ENCODE measurements at regions not wholly inside any gene's neighbourhood (a gene's known extent, or its start where the extent isn't known, plus 50 kb on each side); places are given as distances from the start of the nearest gene placed in this dataset.

- Histone ChIP-seq H3K27ac (no peak overlapping the region), H3K4me1 (no peaks in the 10 kb centered on the region), H3K36me3 (no peaks in the 10 kb centered on the region), H3K4me3 (no peak overlapping the region), H3K9me3 (no peaks in the 10 kb centered on the region), H3K27me3 (no peaks in the 10 kb centered on the region)
- no peak for TF ChIP-seq CTCF (IDR thresholded peaks at IDR 0.05)
- no peak for DNase-seq (ENCODE audit: low spot score in 2 of 2)
- intact Hi-C loops (cut with DNase I) = no loop called here
Measured at GRCh38 chr2:181149056-181149455, 168.7 kb downstream of the UBE2E3 start.

GRCh38 chr2:181152226-181152625, 171.8 kb downstream of the UBE2E3 start:
- Histone ChIP-seq H3K27me3 (no peaks in the 10 kb centered on the region), H3K9me3 (no peaks in the 10 kb centered on the region), H3K4me3 (no peak overlapping the region), H3K4me1 (no peaks in the 10 kb centered on the region), H3K27ac (no peak overlapping the region), H3K36me3 (no peaks in the 10 kb centered on the region)
- TF ChIP-seq CTCF (IDR thresholded peaks at IDR 0.05) = no peak
- DNase-seq (ENCODE audit: low spot score in 2 of 2) = no peak
- intact Hi-C loops (cut with DNase I) = no loop called here

GRCh38 chr2:181152701-181153100, 172.3 kb downstream of the UBE2E3 start:
- no peak overlapping the region for H3K4me3 ChIP-seq
- intact Hi-C loops (cut with DNase I) = no loop called here
- TF ChIP-seq CTCF (IDR thresholded peaks at IDR 0.05) = no peak
- H3K27ac ChIP-seq = no peak overlapping the region
- no peaks in the 10 kb centered on the region for H3K36me3 ChIP-seq
- no peaks in the 10 kb centered on the region for H3K4me1 ChIP-seq
- DNase-seq (ENCODE audit: low spot score in 2 of 2) = no peak
- no peaks in the 10 kb centered on the region for H3K27me3 ChIP-seq
- no peaks in the 10 kb centered on the region for H3K9me3 ChIP-seq

- DNase-seq (ENCODE audit: low spot score in 2 of 2) = no peak
- no peaks in the 10 kb centered on the region for H3K36me3 ChIP-seq
- intact Hi-C loops (cut with DNase I) = no loop called here
- no peaks in the 10 kb centered on the region for H3K9me3 ChIP-seq
- no peaks in the 10 kb centered on the region for H3K4me1 ChIP-seq
- no peak overlapping the region for H3K4me3 ChIP-seq
- H3K27ac ChIP-seq = no peak overlapping the region
- TF ChIP-seq CTCF (IDR thresholded peaks at IDR 0.05) = no peak
- H3K27me3 ChIP-seq = no peaks in the 10 kb centered on the region
Measured at GRCh38 chr2:181153886-181154285, 173.5 kb downstream of the UBE2E3 start.

- Histone ChIP-seq H3K36me3 (no peaks in the 10 kb centered on the region), H3K4me3 (no peak overlapping the region), H3K9me3 (no peaks in the 10 kb centered on the region), H3K4me1 (no peaks in the 10 kb centered on the region), H3K27ac (no peak overlapping the region), H3K27me3 (no peaks in the 10 kb centered on the region)
- intact Hi-C loops (cut with DNase I) = no loop called here
- no peak for TF ChIP-seq CTCF (IDR thresholded peaks at IDR 0.05)
- DNase-seq (ENCODE audit: low spot score in 2 of 2) = no peak
Measured at GRCh38 chr2:181157326-181157725, 176.9 kb downstream of the UBE2E3 start.

- no peak for DNase-seq (ENCODE audit: low spot score in 2 of 2)
- TF ChIP-seq CTCF (IDR thresholded peaks at IDR 0.05) = no peak
- no peaks in the 10 kb centered on the region for H3K36me3 ChIP-seq
- intact Hi-C loops (cut with DNase I) = no loop called here
- no peaks in the 10 kb centered on the region for H3K9me3 ChIP-seq
- H3K4me1 ChIP-seq = no peaks in the 10 kb centered on the region
- no peaks in the 10 kb centered on the region for H3K27me3 ChIP-seq
- H3K4me3 ChIP-seq = no peak overlapping the region
- no peak overlapping the region for H3K27ac ChIP-seq
Measured at GRCh38 chr2:181158427-181158826, 178.0 kb downstream of the UBE2E3 start.

All from ascending aorta (tissue), 2 donors.